CD4-positive, alpha-beta T cell (primary cell): ENCODE measurements at regions not wholly inside any gene's neighbourhood (a gene's known extent, or its start where the extent isn't known, plus 50 kb on each side); places are given as distances from the start of the nearest gene placed in this dataset.

Experiments
- ATAC-seq: fragments of 200-7000 bp; cut with Tn5 transposase; one replicate; pipeline ENCODE4 v1.10.0; 2022; ENCODE audit warnings: mild to moderate bottlenecking; ENCODE audit not compliant: poor library complexity
- CTCF ChIA-PET: fragments of 350-600 bp; sonication (Branson Sonifier 250); formaldehyde crosslinking; loops from one replicate; lab custom pipeline; 2021; ENCODE audit warnings: antibody characterized with exemption, inconsistent platforms; lab: Charles Lee
- POLR2A ChIA-PET: fragments of 350-600 bp; sonication (Branson Sonifier 250); formaldehyde crosslinking; loops from one replicate; lab custom pipeline; 2021; ENCODE audit warnings: antibody characterized with exemption, inconsistent platforms; lab: Charles Lee
- DNase-seq, 14 experiments: peaks; one replicate each; pipeline ENCODE4 v3.0.0-alpha.2; 2013 to 2020; ENCODE audit warnings: mixed read lengths in 2 of 14
- H3K27ac ChIP-seq, 2 donors: one replicate each; pipeline versions ENCODE4 v1.5.1 to v1.7.0; 2013; ENCODE audit warnings: low read length in 2 of 2, low read depth in 1 of 2, mild to moderate bottlenecking in 1 of 2
- H3K27me3 ChIP-seq, 2 experiments: 1 replicate in 1 of 2; 2 replicates in 1 of 2; pipeline versions ENCODE4 v1.6.1 to v1.7.0; 2013; ENCODE audit warnings: low read length in 2 of 2, control low read depth in 1 of 2, mild to moderate bottlenecking in 1 of 2, moderate library complexity in 1 of 2; ENCODE audit not compliant: insufficient read depth in 2 of 2, control insufficient read depth in 1 of 2
- H3K36me3 ChIP-seq: one replicate; pipeline ENCODE4 v1.6.1; 2013; ENCODE audit warnings: low read length, control low read depth; ENCODE audit not compliant: insufficient read depth
- H3K4me1 ChIP-seq: one replicate; pipeline ENCODE4 v1.6.1; 2013; ENCODE audit warnings: low read length, control low read depth; ENCODE audit not compliant: insufficient read depth
- H3K4me3 ChIP-seq: one replicate; pipeline ENCODE4 v1.5.1; 2013; ENCODE audit warnings: mild to moderate bottlenecking, low read length, moderate library complexity
- H3K9me3 ChIP-seq, 2 experiments: 1 replicate in 1 of 2; 2 replicates in 1 of 2; pipeline versions ENCODE4 v1.6.1 to v1.7.0; 2013; ENCODE audit warnings: low read length in 2 of 2, mild to moderate bottlenecking in 2 of 2, control low read depth in 1 of 2, moderate library complexity in 1 of 2; ENCODE audit not compliant: control insufficient read depth in 1 of 2, insufficient read depth in 1 of 2
- H3K27ac Mint-ChIP-seq: one replicate; pipeline ENCODE4 v1.8.0; 2020; ENCODE audit warnings: mixed read lengths
- H3K27me3 Mint-ChIP-seq: one replicate; pipeline ENCODE4 v1.8.0; 2021; ENCODE audit warnings: mixed read lengths
- H3K36me3 Mint-ChIP-seq: one replicate; pipeline ENCODE4 v1.8.0; 2021; ENCODE audit warnings: low read depth, mixed read lengths
- H3K4me1 Mint-ChIP-seq: one replicate; pipeline ENCODE4 v1.8.0; 2021; ENCODE audit warnings: low read depth, mixed read lengths
- H3K4me3 Mint-ChIP-seq: one replicate; pipeline ENCODE4 v1.8.0; 2020; ENCODE audit warnings: mild to moderate bottlenecking, mixed read lengths
- H3K9me3 Mint-ChIP-seq: one replicate; pipeline ENCODE4 v1.8.0; 2020; ENCODE audit warnings: mixed read lengths
- intact Hi-C, 2 experiments: fragments of 100-400 bp; cut with DNase I in 1 of 2; cut with micrococcal nuclease in 1 of 2; formaldehyde crosslinking; loops; one replicate each; pipeline versions ENCODE4 v1.15.1 to v1.9.0; 2023 to 2025; cut with DNase I, micrococcal nuclease
- TF ChIP-seq, protein P1 (sequence below): fragments of 200-600 bp; IDR thresholded peaks from one replicate; pipeline ENCODE4 v1.8.0; 2022; ENCODE audit warnings: antibody characterized with exemption, mild to moderate bottlenecking

DNA sequence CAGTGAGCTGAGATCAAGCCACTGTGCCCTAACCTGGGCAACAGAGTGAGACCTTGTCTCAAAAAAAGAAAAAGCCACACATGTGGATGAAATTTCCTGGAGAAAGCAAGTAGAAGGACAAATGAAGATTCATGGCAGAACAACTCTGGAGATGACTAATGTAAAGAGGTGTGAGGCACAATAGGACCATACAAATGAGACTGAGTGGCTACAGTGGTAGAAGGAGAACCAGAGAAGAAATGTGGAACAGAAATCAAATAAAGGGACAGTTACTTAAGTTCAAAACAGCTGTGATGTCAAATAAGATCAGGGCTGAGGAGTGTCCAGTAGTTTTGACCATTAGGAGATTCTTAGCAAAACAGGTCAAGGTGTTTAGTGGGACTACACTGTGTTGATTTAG is 130.9 kb upstream of the CDK6 start:
- H3K9me3 Mint-ChIP-seq: no peaks in the 10 kb centered on the region
- ChIA-PET POLR2A (no interaction called here), CTCF (no interaction called here)
- Histone ChIP-seq H3K27ac (no peak overlapping the region), H3K4me1 (no peaks in the 10 kb centered on the region), H3K9me3 (no peaks in the 10 kb centered on the region), H3K4me3 (no peak overlapping the region), H3K36me3 (no peaks in the 10 kb centered on the region), H3K27me3 (no peaks in the 10 kb centered on the region)
- intact Hi-C loops: no loop called here
- TF ChIP-seq, protein P1, sequence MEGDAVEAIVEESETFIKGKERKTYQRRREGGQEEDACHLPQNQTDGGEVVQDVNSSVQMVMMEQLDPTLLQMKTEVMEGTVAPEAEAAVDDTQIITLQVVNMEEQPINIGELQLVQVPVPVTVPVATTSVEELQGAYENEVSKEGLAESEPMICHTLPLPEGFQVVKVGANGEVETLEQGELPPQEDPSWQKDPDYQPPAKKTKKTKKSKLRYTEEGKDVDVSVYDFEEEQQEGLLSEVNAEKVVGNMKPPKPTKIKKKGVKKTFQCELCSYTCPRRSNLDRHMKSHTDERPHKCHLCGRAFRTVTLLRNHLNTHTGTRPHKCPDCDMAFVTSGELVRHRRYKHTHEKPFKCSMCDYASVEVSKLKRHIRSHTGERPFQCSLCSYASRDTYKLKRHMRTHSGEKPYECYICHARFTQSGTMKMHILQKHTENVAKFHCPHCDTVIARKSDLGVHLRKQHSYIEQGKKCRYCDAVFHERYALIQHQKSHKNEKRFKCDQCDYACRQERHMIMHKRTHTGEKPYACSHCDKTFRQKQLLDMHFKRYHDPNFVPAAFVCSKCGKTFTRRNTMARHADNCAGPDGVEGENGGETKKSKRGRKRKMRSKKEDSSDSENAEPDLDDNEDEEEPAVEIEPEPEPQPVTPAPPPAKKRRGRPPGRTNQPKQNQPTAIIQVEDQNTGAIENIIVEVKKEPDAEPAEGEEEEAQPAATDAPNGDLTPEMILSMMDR: no peak
- no peak overlapping the region for H3K27ac Mint-ChIP-seq
- H3K4me1 Mint-ChIP-seq: no peaks in the 10 kb centered on the region
- ATAC-seq (no peak), DNase-seq (no peak)
- no peaks in the 10 kb centered on the region for H3K27me3 Mint-ChIP-seq
- H3K4me3 Mint-ChIP-seq: no peak overlapping the region
- no peaks in the 10 kb centered on the region for H3K36me3 Mint-ChIP-seq

DNA sequence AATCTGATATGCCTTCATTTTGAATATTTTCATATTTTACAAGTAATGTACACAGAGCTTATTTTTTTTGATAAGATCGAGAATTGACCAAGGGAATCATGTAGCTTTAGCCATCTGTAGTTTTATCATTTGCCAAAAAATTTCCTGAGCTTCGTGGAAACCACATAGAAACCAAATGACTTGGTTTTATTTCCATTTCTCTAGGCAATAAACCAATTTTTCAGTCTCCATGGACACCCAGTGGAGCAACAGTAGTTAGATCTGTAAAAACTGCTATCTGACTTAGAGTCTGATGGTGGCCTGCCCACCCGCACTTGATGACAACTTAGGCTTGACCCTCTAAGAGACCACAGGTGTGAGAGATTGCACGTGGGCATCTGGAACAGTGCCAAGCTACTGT is 127.8 kb upstream of the CDK6 start:
- Histone ChIP-seq H3K27ac (no peak overlapping the region), H3K36me3 (no peaks in the 10 kb centered on the region), H3K27me3 (no peaks in the 10 kb centered on the region), H3K4me1 (no peaks in the 10 kb centered on the region), H3K4me3 (no peak overlapping the region), H3K9me3 (no peaks in the 10 kb centered on the region)
- H3K4me3 Mint-ChIP-seq: no peak overlapping the region
- no peaks in the 10 kb centered on the region for H3K36me3 Mint-ChIP-seq
- H3K27ac Mint-ChIP-seq: no peak overlapping the region
- ATAC-seq (no peak), DNase-seq (no peak)
- H3K4me1 Mint-ChIP-seq: no peaks in the 10 kb centered on the region
- ChIA-PET CTCF (interaction anchor here (0.6 kb wide), 1 partner anchor 11 kb away, joined by 3 read pairs; no protein-coding TSS in a partner anchor), POLR2A (no interaction called here)
- TF ChIP-seq, protein P1: no peak
- intact Hi-C loops: no loop called here
- peaks cover 3% of the 10 kb centered on the region for H3K9me3 Mint-ChIP-seq
- no peaks in the 10 kb centered on the region for H3K27me3 Mint-ChIP-seq

DNA sequence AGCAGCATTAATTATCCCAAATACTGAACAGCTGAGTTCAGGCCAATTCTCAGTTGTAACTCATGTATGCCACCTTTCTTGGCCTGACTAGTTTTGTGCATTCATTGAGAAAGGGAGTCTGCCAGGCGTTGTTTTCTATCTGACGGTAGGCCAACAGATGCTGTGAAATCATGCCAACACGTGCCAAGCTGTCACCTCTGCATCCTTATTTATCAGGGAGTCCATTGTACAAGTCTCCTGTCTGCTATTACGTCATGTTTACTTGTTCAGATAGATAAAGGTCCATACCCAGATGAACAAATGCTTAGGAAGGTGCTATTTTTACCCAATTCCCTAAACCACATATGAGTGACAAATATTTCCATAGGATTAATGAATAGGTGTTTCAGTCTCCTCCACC is 127.2 kb upstream of the CDK6 start:
- intact Hi-C loops: no loop called here
- H3K4me1 Mint-ChIP-seq: no peaks in the 10 kb centered on the region
- CTCF ChIA-PET: no interaction called here

More for the DNA sequence above, 127.2 kb upstream of the CDK6 start:
- no peak for DNase-seq
- Histone ChIP-seq H3K36me3 (no peaks in the 10 kb centered on the region), H3K4me3 (no peak overlapping the region), H3K9me3 (no peaks in the 10 kb centered on the region), H3K27me3 (no peaks in the 10 kb centered on the region), H3K4me1 (no peaks in the 10 kb centered on the region), H3K27ac (no peak overlapping the region)
- TF ChIP-seq, protein P1: no peak
- no peaks in the 10 kb centered on the region for H3K27me3 Mint-ChIP-seq
- no peak overlapping the region for H3K27ac Mint-ChIP-seq
- H3K9me3 Mint-ChIP-seq: peaks cover 3% of the 10 kb centered on the region
- no peak for ATAC-seq
- no peaks in the 10 kb centered on the region for H3K36me3 Mint-ChIP-seq
- POLR2A ChIA-PET: no interaction called here
- no peak overlapping the region for H3K4me3 Mint-ChIP-seq
